DOHH2 (cell line): ENCODE measurements at regions not wholly inside any gene's neighbourhood (a gene's known extent, or its start where the extent isn't known, plus 50 kb on each side); places are given as distances from the start of the nearest gene placed in this dataset.

Experiments
- H3F3A ChIP-seq: fragments of 200-600 bp; sonication (generic), shearing (Covaris generic); 2 replicates; pipeline ENCODE4 v1.6.0; 2016; ENCODE audit warnings: antibody characterized with exemption, mild to moderate bottlenecking; ENCODE audit not compliant: control insufficient read depth, insufficient read depth
- H3K27ac ChIP-seq: fragments of 200-600 bp; sonication (generic); 2 replicates; pipeline ENCODE4 v1.5.1; 2014; ENCODE audit warnings: low read depth, mild to moderate bottlenecking, low read length, moderate library complexity
- H3K27me3 ChIP-seq: fragments of 200-600 bp; sonication (generic); 2 replicates; pipeline ENCODE4 v1.6.1; 2014; ENCODE audit warnings: mild to moderate bottlenecking, low read length, mixed read lengths; ENCODE audit not compliant: control insufficient read depth
- H3K36me3 ChIP-seq: fragments of 200-600 bp; sonication (generic); 2 replicates; pipeline ENCODE4 v1.6.1; 2014; ENCODE audit warnings: mild to moderate bottlenecking, low read length, moderate library complexity, mixed read lengths; ENCODE audit not compliant: control insufficient read depth
- H3K4me1 ChIP-seq: fragments of 200-600 bp; sonication (generic); 2 replicates; pipeline ENCODE4 v1.6.1; 2014; ENCODE audit warnings: mild to moderate bottlenecking, low read length, mixed read lengths; ENCODE audit not compliant: control insufficient read depth
- H3K4me2 ChIP-seq: fragments of 200-600 bp; sonication (generic); 2 replicates; pipeline ENCODE4 v1.6.0; 2014; ENCODE audit warnings: mild to moderate bottlenecking, low read length, moderate library complexity
- H3K4me3 ChIP-seq: fragments of 200-600 bp; sonication (generic); 2 replicates; pipeline ENCODE4 v1.5.1; 2014; ENCODE audit warnings: mild to moderate bottlenecking, low read length, mixed read lengths
- H3K79me2 ChIP-seq: fragments of 200-600 bp; sonication (generic); 2 replicates; pipeline ENCODE4 v1.6.1; 2014; ENCODE audit warnings: mild to moderate bottlenecking, low read length, mixed read lengths; ENCODE audit not compliant: control insufficient read depth
- H3K9me2 ChIP-seq: fragments of 200-600 bp; sonication (generic); replicated peaks from 2 replicates; pipeline ENCODE4 v1.6.1; 2014; ENCODE audit warnings: mild to moderate bottlenecking, low read length, mixed read lengths; ENCODE audit not compliant: control insufficient read depth
- H3K9me3 ChIP-seq: fragments of 200-600 bp; sonication (generic); 2 replicates; pipeline ENCODE4 v1.6.1; 2014; ENCODE audit warnings: antibody characterized with exemption, low read length, mixed read lengths; ENCODE audit not compliant: control insufficient read depth, insufficient read depth
- H4K20me1 ChIP-seq: fragments of 200-600 bp; sonication (generic); 2 replicates; pipeline ENCODE4 v1.6.0; 2014; ENCODE audit warnings: low read depth, mild to moderate bottlenecking, antibody characterized with exemption, low read length, moderate library complexity; ENCODE audit not compliant: control insufficient read depth, insufficient read depth
- CTCF ChIP-seq: fragments of 200-600 bp; sonication (generic); IDR thresholded peaks from one replicate; pipeline ENCODE4 v1.5.1; 2014; ENCODE audit warnings: antibody characterized with exemption, mild to moderate bottlenecking, low read depth, low read length; ENCODE audit not compliant: poor library complexity, severe bottlenecking
- EZH2phosphoT487 ChIP-seq: fragments of 200-600 bp; sonication (generic); IDR thresholded peaks from 2 replicates; pipeline ENCODE4 v1.6.1; 2017; ENCODE audit warnings: borderline replicate concordance, mild to moderate bottlenecking, antibody characterized with exemption, low read length, moderate library complexity, mixed read lengths

- TF ChIP-seq EZH2phosphoT487 (no peak), CTCF (no peak)
- H3K4me2 ChIP-seq: no peak overlapping the region
These were observed 948.2 kb downstream of the BCL11B start for GRCh38 chr14:98323836-98324235.

GRCh38 chr14:98325761-98326160, 946.2 kb downstream of the BCL11B start:
- Histone ChIP-seq H3K9me3 (no peaks in the 10 kb centered on the region), H3K9me2 (no peaks in the 10 kb centered on the region), H3K27ac (no peak overlapping the region)

More at GRCh38 chr14:98323836-98324235, 948.2 kb downstream of the BCL11B start:
- no peaks in the 10 kb centered on the region for H3K27me3 ChIP-seq
- no peaks in the 10 kb centered on the region for H3K36me3 ChIP-seq
- H3K9me3 ChIP-seq: no peaks in the 10 kb centered on the region
- H3K79me2 ChIP-seq: no peaks in the 10 kb centered on the region
- no peaks in the 10 kb centered on the region for H3F3A ChIP-seq
- H4K20me1 ChIP-seq: no peaks in the 10 kb centered on the region
- no peaks in the 10 kb centered on the region for H3K9me2 ChIP-seq
- H3K4me1 ChIP-seq: no peaks in the 10 kb centered on the region
- no peak overlapping the region for H3K27ac ChIP-seq
- no peak overlapping the region for H3K4me3 ChIP-seq

GRCh38 chr14:98328496-98328895, 943.5 kb downstream of the BCL11B start:
- H3K4me3 ChIP-seq: no peak overlapping the region
- H3K4me1 ChIP-seq: no peaks in the 10 kb centered on the region
- no peaks in the 10 kb centered on the region for H4K20me1 ChIP-seq
- no peaks in the 10 kb centered on the region for H3K9me3 ChIP-seq
- no peaks in the 10 kb centered on the region for H3F3A ChIP-seq
- no peaks in the 10 kb centered on the region for H3K9me2 ChIP-seq
- H3K36me3 ChIP-seq: no peaks in the 10 kb centered on the region
- TF ChIP-seq EZH2phosphoT487 (no peak), CTCF (no peak)
- no peak overlapping the region for H3K4me2 ChIP-seq
- H3K27me3 ChIP-seq: no peaks in the 10 kb centered on the region
- H3K27ac ChIP-seq: no peak overlapping the region
- H3K79me2 ChIP-seq: no peaks in the 10 kb centered on the region

More at GRCh38 chr14:98325761-98326160, 946.2 kb downstream of the BCL11B start:
- H3K27me3 ChIP-seq: no peaks in the 10 kb centered on the region
- TF ChIP-seq CTCF (no peak), EZH2phosphoT487 (no peak)
- no peaks in the 10 kb centered on the region for H4K20me1 ChIP-seq
- no peaks in the 10 kb centered on the region for H3K79me2 ChIP-seq
- no peaks in the 10 kb centered on the region for H3K4me1 ChIP-seq
- no peak overlapping the region for H3K4me3 ChIP-seq
- no peaks in the 10 kb centered on the region for H3F3A ChIP-seq
- H3K36me3 ChIP-seq: no peaks in the 10 kb centered on the region
- no peak overlapping the region for H3K4me2 ChIP-seq

GRCh38 chr14:98334186-98334585, 937.8 kb downstream of the BCL11B start:
- Histone ChIP-seq H3K4me3 (no peak overlapping the region), H3K27me3 (no peaks in the 10 kb centered on the region), H4K20me1 (no peaks in the 10 kb centered on the region), H3K36me3 (no peaks in the 10 kb centered on the region), H3K9me2 (no peaks in the 10 kb centered on the region), H3K79me2 (no peaks in the 10 kb centered on the region), H3F3A (no peaks in the 10 kb centered on the region), H3K27ac (no peak overlapping the region), H3K4me2 (no peak overlapping the region), H3K9me3 (no peaks in the 10 kb centered on the region), H3K4me1 (no peaks in the 10 kb centered on the region)
- TF ChIP-seq CTCF (no peak), EZH2phosphoT487 (no peak)
